ENCODE measurements at regions not wholly inside any gene's neighbourhood (a gene's known extent, or its start where the extent isn't known, plus 50 kb on each side); places are given as distances from the start of the nearest gene placed in this dataset.
A peak's percentile ranks its signal among the peaks of the same experiment; 100 is the strongest.

DNA sequence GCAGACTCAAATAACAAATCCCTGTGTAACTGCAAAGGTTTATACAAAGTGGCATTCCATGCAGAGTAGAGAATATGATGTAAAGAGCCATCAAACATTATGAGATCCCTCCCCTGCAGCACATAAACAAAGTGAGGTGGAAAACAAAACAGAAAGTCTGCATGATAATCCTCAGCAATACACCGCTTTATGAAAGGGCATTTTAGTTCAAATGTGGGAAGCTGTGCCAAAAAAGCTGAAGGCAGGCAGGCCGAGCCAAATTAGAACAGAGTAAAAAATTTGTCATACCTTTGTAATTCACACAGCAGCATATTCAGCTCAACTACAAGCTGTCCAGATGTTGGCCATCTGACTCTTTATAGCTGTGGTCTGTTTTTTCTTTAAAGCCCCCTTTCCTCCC is 113.5 kb downstream of the LHX9 start:
- Histone ChIP-seq H3K4me3 (ENCODE audit: low read length) (no peak overlapping the region), H3K79me2 (ENCODE audit: low read length) (no peaks in the 10 kb centered on the region), H3K27ac (ENCODE audit: low read length) (no peak overlapping the region), H3K9ac (ENCODE audit: low read length) (no peak overlapping the region), H3K4me2 (ENCODE audit: low read length) (no peak overlapping the region), H3K36me3 (replicated peaks; ENCODE audit: low read depth, low read length) (no peaks in the 10 kb centered on the region), H3K9me3 (ENCODE audit: insufficient read depth, low read length) (no peaks in the 10 kb centered on the region), H3K4me1 (ENCODE audit: low read length) (no peaks in the 10 kb centered on the region), H4K20me1 (ENCODE audit: insufficient read depth, low read length) (no peaks in the 10 kb centered on the region), H2AFZ (ENCODE audit: low read depth, low read length) (no peak overlapping the region), H3K27me3 (ENCODE audit: low read depth, low read length) (0 out of 2 replicates have a peak, but pooled peaks cover 3% of the 10 kb centered on the region)
- TF ChIP-seq EZH2phosphoT487 (IDR thresholded peaks at IDR 0.05; ENCODE audit: low read depth) = no peak
- TF ChIP-seq, protein P1, sequence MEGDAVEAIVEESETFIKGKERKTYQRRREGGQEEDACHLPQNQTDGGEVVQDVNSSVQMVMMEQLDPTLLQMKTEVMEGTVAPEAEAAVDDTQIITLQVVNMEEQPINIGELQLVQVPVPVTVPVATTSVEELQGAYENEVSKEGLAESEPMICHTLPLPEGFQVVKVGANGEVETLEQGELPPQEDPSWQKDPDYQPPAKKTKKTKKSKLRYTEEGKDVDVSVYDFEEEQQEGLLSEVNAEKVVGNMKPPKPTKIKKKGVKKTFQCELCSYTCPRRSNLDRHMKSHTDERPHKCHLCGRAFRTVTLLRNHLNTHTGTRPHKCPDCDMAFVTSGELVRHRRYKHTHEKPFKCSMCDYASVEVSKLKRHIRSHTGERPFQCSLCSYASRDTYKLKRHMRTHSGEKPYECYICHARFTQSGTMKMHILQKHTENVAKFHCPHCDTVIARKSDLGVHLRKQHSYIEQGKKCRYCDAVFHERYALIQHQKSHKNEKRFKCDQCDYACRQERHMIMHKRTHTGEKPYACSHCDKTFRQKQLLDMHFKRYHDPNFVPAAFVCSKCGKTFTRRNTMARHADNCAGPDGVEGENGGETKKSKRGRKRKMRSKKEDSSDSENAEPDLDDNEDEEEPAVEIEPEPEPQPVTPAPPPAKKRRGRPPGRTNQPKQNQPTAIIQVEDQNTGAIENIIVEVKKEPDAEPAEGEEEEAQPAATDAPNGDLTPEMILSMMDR (IDR thresholded peaks at IDR 0.05; ENCODE audit: low read depth, low read length) = no peak

DNA sequence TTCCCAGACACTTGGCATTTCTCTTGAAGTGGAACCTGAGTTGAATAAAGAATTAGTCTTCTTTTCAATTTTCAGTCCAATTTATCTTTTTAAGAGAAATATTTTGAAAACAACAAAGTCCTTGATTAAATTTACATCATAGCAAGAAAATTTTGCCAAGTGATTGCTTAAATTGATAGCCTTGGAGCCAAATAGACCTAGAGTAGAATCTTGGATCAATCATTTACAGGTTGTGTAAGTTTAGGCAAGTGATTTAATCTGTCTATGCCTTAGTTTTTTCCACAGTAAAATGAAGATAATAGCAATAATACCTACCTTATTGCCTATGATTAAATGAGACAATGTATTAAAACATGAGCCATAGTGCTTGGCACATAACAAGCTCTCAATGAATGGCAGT is 113.9 kb downstream of the LHX9 start:
- H3K27ac ChIP-seq (ENCODE audit: low read length) = no peak overlapping the region
- no peaks in the 10 kb centered on the region for H3K9me3 ChIP-seq (ENCODE audit: insufficient read depth, low read length)
- H3K79me2 ChIP-seq (ENCODE audit: low read length) = no peaks in the 10 kb centered on the region
- H3K9ac ChIP-seq (ENCODE audit: low read length) = no peak overlapping the region
- H3K4me2 ChIP-seq (ENCODE audit: low read length) = no peak overlapping the region
- no peak for TF ChIP-seq EZH2phosphoT487 (IDR thresholded peaks at IDR 0.05; ENCODE audit: low read depth)
- TF ChIP-seq, protein P1 (IDR thresholded peaks at IDR 0.05; ENCODE audit: low read depth, low read length) = no peak
- no peaks in the 10 kb centered on the region for H4K20me1 ChIP-seq (ENCODE audit: insufficient read depth, low read length)
- no peaks in the 10 kb centered on the region for H3K36me3 ChIP-seq (replicated peaks; ENCODE audit: low read depth, low read length)
- no peaks in the 10 kb centered on the region for H3K4me1 ChIP-seq (ENCODE audit: low read length)
- H3K4me3 ChIP-seq (ENCODE audit: low read length) = no peak overlapping the region
- 0 out of 2 replicates have a peak, but pooled peaks cover 3% of the 10 kb centered on the region for H3K27me3 ChIP-seq (ENCODE audit: low read depth, low read length)
- no peak overlapping the region for H2AFZ ChIP-seq (ENCODE audit: low read depth, low read length)

DNA sequence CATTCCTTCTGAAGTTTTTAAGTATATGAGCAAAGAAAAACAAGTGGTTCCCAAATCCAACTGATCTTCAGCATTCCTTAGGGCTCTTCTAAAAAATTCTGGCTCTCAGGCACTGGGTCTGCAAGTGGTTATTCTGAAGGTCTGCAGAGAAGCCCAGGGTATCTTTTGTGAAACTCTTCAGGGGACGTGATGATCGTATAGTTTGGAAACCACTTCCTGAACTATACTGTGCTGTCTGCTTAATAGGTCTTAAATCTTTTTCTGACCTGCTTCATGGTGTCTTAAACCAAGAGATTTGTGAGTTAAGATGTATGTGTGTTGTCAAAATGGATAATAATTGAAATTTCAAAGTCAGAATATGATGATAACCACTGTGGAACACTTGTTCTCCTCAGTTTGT is 115.5 kb downstream of the LHX9 start:
- no peak overlapping the region for H3K27ac ChIP-seq (ENCODE audit: low read length)
- TF ChIP-seq EZH2phosphoT487 (IDR thresholded peaks at IDR 0.05; ENCODE audit: low read depth) = no peak
- TF ChIP-seq, protein P1 (IDR thresholded peaks at IDR 0.05; ENCODE audit: low read depth, low read length) = no peak

DNA sequence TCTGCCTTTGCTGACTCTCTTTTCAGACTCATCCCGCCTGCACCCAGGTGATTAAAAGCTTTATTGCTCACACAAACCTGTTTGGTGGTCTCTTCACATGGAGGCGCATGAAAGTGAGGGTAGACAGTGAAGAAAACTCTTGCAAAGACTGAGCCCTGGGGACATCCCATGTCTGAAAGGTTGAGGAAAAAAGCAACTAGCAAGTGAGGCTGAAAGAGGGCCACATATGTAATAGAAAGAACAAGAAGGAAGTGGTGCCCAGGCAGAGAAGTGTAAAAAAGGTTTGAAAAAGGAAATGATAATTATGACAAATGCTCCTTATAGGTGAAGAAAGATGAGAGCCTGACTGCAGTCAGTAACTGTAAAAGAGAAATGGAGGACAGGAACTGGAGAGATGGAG is 115.9 kb upstream of the NEK7 start:
- Histone ChIP-seq H2AFZ (ENCODE audit: low read depth, low read length) (no peak overlapping the region), H3K9ac (ENCODE audit: low read length) (no peak overlapping the region), H3K79me2 (ENCODE audit: low read length) (no peaks in the 10 kb centered on the region), H3K27ac (ENCODE audit: low read length) (no peak overlapping the region), H3K4me3 (ENCODE audit: low read length) (no peak overlapping the region), H3K36me3 (replicated peaks; ENCODE audit: low read depth, low read length) (no peaks in the 10 kb centered on the region), H3K9me3 (ENCODE audit: insufficient read depth, low read length) (no peaks in the 10 kb centered on the region), H4K20me1 (ENCODE audit: insufficient read depth, low read length) (no peaks in the 10 kb centered on the region), H3K27me3 (ENCODE audit: low read depth, low read length) (no peaks in the 10 kb centered on the region), H3K4me2 (ENCODE audit: low read length) (peak overlapping the region; percentile 12), H3K4me1 (ENCODE audit: low read length) (peaks cover 9% of the 10 kb centered on the region)
- TF ChIP-seq EZH2phosphoT487 (IDR thresholded peaks at IDR 0.05; ENCODE audit: low read depth) = no peak
- TF ChIP-seq, protein P1 (IDR thresholded peaks at IDR 0.05; ENCODE audit: low read depth, low read length) = no peak

More for the DNA sequence above, 115.5 kb downstream of the LHX9 start:
- Histone ChIP-seq H3K9me3 (ENCODE audit: insufficient read depth, low read length) (no peaks in the 10 kb centered on the region), H4K20me1 (ENCODE audit: insufficient read depth, low read length) (no peaks in the 10 kb centered on the region), H3K36me3 (replicated peaks; ENCODE audit: low read depth, low read length) (no peaks in the 10 kb centered on the region), H3K79me2 (ENCODE audit: low read length) (no peaks in the 10 kb centered on the region), H3K9ac (ENCODE audit: low read length) (no peak overlapping the region), H3K4me2 (ENCODE audit: low read length) (no peak overlapping the region), H2AFZ (ENCODE audit: low read depth, low read length) (no peak overlapping the region), H3K27me3 (ENCODE audit: low read depth, low read length) (0 out of 2 replicates have a peak, but pooled peaks cover 3% of the 10 kb centered on the region), H3K4me3 (ENCODE audit: low read length) (no peak overlapping the region), H3K4me1 (ENCODE audit: low read length) (no peaks in the 10 kb centered on the region)
